Thyroid gland (tissue), 4 donors: ENCODE measurements at regions not wholly inside any gene's neighbourhood (a gene's known extent, or its start where the extent isn't known, plus 50 kb on each side); places are given as distances from the start of the nearest gene placed in this dataset.

ENCODE experiments used
- DNase-seq, 2 donors: peaks; one replicate each; pipeline ENCODE4 v3.0.0-alpha.2; 2019
- H3K27ac ChIP-seq, 3 donors: fragments of 200-600 bp; sonication (generic); 1 replicate in 2 of 3; 2 replicates in 1 of 3; pipeline ENCODE4 v1.5.1; 2016 to 2019; ENCODE audit warnings: mild to moderate bottlenecking in 1 of 3, moderate library complexity in 1 of 3
- H3K27me3 ChIP-seq: fragments of 200-600 bp; sonication (generic); one replicate; pipeline ENCODE4 v1.5.1; 2019
- H3K36me3 ChIP-seq, 2 donors: fragments of 200-600 bp; sonication (generic); one replicate each; pipeline ENCODE4 v1.5.1; 2016 to 2019
- H3K4me1 ChIP-seq, 2 donors: fragments of 200-600 bp; sonication (generic); one replicate each; pipeline ENCODE4 v1.5.1; 2017 to 2019
- H3K4me3 ChIP-seq, 3 donors: fragments of 200-600 bp; sonication (generic); replicated peaks in 1 of 3; 1 replicate in 2 of 3; 2 replicates in 1 of 3; pipeline ENCODE4 v1.5.1; 2016; ENCODE audit warnings: mild to moderate bottlenecking in 1 of 3
- H3K9me3 ChIP-seq: fragments of 200-600 bp; sonication (generic); one replicate; pipeline ENCODE4 v1.5.1; 2017
- POLR2A ChIP-seq, 2 donors: fragments of 450-650 bp; IDR thresholded peaks; one replicate each; pipeline ENCODE4 v1.6.1; 2017; ENCODE audit warnings: antibody characterized with exemption in 2 of 2, mild to moderate bottlenecking in 2 of 2, moderate library complexity in 1 of 2
- WGBS, 2 donors: methylation state at CpG; one replicate each; pipeline ENCODE4 v1.1.5; 2017; 5-methylcytosine and 5-hydroxymethylcytosine counted together
- intact Hi-C: fragments of 100-400 bp; cut with DNase I; formaldehyde crosslinking; loops from one replicate; pipeline ENCODE4 v1.15.1; 2023
- TF ChIP-seq, protein P1 (sequence below), 6 experiments: fragments of 200-600 bp in 3 of 6; fragments of 450-650 bp in 3 of 6; sonication (generic) in 3 of 6; IDR thresholded peaks; one replicate each; pipeline ENCODE4 v1.5.1; 2016 to 2019; ENCODE audit warnings: antibody characterized with exemption in 6 of 6, mild to moderate bottlenecking in 2 of 6, inconsistent platforms in 1 of 6, moderate library complexity in 1 of 6

DNA sequence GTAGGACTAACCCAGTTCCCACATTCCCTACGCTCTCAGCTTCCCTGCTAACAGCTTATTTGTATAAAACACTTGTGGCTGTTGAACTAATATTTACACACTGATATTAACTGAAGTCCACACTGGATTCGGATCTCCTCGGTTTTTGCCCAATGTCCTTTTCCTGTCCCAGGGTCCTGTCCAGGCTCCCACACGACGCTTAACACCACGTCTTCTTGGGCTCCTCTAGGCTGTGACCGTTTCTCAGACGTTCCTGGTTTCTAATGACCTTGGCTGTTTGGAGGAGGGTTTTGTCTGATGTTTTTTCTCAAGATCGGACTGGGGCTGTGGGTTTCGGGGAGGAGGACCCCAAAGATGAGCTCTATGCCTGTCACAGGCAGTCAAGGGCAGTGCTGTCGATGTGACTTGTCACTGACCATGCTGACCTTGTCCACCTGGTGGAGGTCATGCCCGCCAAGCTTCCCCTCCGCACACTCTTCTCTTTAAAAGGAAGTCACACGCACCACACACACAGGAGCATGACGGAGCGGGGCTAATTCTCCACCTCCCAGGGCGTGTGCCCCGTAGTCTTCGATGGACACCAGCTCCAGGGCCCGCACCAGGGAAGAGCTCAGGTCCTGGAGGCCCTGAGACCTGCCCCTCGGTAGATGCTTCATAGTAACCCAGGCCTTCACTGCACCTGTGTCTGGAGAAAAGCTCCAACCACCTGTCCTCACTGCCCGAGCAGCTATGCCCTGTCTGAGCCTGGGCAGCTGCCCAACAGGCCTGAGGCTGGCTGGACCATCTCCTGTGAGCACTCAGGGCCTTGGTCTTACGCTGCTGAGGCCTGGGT is 72.0 kb downstream of the TTLL2 start:
- no peak overlapping the region for H3K27ac ChIP-seq
- no peaks in the 10 kb centered on the region for H3K27me3 ChIP-seq
- H3K36me3 ChIP-seq = no peaks in the 10 kb centered on the region
- H3K9me3 ChIP-seq = no peaks in the 10 kb centered on the region
- DNase-seq = no peak
- peaks cover 0 to 9% of the 10 kb centered on the region in 2 donors for H3K4me1 ChIP-seq
- intact Hi-C loops = no loop called here
- H3K4me3 ChIP-seq = no peak overlapping the region
- TF ChIP-seq, protein P1, sequence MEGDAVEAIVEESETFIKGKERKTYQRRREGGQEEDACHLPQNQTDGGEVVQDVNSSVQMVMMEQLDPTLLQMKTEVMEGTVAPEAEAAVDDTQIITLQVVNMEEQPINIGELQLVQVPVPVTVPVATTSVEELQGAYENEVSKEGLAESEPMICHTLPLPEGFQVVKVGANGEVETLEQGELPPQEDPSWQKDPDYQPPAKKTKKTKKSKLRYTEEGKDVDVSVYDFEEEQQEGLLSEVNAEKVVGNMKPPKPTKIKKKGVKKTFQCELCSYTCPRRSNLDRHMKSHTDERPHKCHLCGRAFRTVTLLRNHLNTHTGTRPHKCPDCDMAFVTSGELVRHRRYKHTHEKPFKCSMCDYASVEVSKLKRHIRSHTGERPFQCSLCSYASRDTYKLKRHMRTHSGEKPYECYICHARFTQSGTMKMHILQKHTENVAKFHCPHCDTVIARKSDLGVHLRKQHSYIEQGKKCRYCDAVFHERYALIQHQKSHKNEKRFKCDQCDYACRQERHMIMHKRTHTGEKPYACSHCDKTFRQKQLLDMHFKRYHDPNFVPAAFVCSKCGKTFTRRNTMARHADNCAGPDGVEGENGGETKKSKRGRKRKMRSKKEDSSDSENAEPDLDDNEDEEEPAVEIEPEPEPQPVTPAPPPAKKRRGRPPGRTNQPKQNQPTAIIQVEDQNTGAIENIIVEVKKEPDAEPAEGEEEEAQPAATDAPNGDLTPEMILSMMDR (IDR thresholded peaks at IDR 0.05) = no peak
- no peak for TF ChIP-seq POLR2A (IDR thresholded peaks at IDR 0.05)
- 88 to 89% methylated on average over 20 of the region's 23 CpGs for WGBS, 2 donors

DNA sequence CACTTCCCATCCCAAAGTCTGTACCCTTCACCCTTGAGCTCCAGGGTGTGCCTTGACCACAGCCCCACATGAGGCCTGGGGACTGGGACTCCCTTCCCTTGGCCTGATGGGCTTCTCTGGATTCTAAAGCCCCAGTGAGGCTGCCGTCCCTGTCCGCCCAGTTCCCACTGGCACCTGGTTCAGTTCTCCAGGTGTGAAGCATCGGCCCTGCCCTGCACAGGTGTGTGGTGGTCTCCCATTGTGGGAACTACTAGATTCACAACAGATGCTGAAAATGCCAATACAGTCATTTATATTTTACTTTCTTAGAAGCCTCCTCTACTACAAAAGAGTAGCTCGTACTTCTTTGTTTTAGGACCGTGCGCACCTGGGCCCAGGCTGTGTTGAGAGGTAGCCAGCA is 72.8 kb downstream of the TTLL2 start:
- 94 to 98% methylated on average over 6 of the region's 6 CpGs for WGBS, 2 donors
- Histone ChIP-seq H3K9me3 (no peaks in the 10 kb centered on the region), H3K27me3 (no peaks in the 10 kb centered on the region), H3K4me1 (peaks cover 0 to 9% of the 10 kb centered on the region in 2 donors), H3K27ac (no peak overlapping the region), H3K4me3 (no peak overlapping the region), H3K36me3 (no peaks in the 10 kb centered on the region)
- DNase-seq = no peak
- intact Hi-C loops = no loop called here
- TF ChIP-seq, protein P1 (IDR thresholded peaks at IDR 0.05) = no peak
- TF ChIP-seq POLR2A (IDR thresholded peaks at IDR 0.05) = no peak

DNA sequence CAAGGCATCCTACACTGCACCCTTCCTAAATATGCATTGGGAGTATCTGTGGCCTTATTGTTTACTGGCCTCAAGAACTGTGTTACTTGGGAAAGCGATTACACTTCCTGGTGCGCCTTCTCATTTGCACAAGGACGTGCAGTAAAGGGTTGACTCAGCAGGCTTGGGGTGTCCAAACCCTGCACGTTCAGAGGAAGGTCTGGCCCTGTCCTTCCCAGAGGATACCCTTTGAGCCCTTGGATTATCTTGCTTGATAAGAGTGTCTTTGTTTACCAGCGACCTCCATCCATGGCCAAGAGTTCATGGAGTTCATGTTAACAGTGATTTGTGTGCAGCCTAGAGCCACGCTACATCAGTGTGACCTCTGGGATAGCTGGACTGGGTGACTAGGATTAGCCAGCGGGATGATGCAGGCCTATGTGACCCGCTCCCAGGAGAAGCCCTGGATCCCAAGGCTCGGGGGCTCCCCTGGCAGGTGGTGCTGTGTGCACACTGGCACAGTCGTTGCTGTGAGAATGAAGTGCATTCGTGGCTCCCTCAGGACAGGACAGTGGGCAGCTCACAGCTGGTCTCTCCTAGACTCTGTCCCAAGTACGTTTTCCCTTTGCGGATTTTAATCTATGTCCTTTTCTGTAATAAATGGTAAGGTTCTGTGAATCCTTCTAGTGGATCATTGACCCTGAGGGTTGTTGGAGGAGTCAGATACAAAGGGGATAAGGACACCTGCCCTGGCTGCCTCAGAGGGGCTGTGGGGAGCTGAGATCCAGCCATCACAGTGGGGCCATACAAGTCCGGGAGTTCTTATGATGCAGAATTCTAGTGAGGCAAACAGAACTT is 73.5 kb downstream of the TTLL2 start:
- intact Hi-C loops = no loop called here
- 86 to 91% methylated on average over 13 of the region's 14 CpGs for WGBS, 2 donors
- H3K9me3 ChIP-seq = no peaks in the 10 kb centered on the region
- no peaks in the 10 kb centered on the region for H3K27me3 ChIP-seq
- H3K36me3 ChIP-seq = no peaks in the 10 kb centered on the region
- TF ChIP-seq, protein P1 (IDR thresholded peaks at IDR 0.05) = no peak
- no peak for TF ChIP-seq POLR2A (IDR thresholded peaks at IDR 0.05)
- H3K4me3 ChIP-seq = no peak overlapping the region
- H3K27ac ChIP-seq = no peak overlapping the region
- no peak for DNase-seq
- H3K4me1 ChIP-seq = peaks cover 0 to 9% of the 10 kb centered on the region in 2 donors

DNA sequence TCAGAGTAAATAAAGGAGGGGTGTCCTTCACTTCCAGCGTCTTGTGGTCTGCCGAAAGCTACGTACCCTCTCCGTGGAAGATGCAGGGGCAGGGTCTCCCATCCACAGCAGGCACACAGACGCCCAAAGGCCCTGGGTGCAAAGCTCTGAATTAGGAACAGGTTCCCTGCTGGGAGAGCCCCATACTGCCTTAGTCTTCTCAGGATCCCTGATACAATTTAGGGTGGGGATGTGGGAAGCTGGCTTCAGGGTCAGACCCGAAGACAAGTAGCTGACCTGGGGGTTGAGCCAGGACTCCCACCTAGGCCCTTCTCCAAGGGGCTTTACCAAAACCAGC is 74.1 kb downstream of the TTLL2 start:
- DNase-seq = no peak
- Histone ChIP-seq H3K4me3 (no peak overlapping the region), H3K9me3 (no peaks in the 10 kb centered on the region), H3K27ac (no peak overlapping the region), H3K36me3 (no peaks in the 10 kb centered on the region), H3K4me1 (peaks cover 0 to 9% of the 10 kb centered on the region in 2 donors), H3K27me3 (no peaks in the 10 kb centered on the region)
- WGBS, 2 donors = 91% methylated on average over 6 of the region's 6 CpGs
- intact Hi-C loops = no loop called here
- TF ChIP-seq, protein P1 (IDR thresholded peaks at IDR 0.05) = no peak
- TF ChIP-seq POLR2A (IDR thresholded peaks at IDR 0.05) = no peak

DNA sequence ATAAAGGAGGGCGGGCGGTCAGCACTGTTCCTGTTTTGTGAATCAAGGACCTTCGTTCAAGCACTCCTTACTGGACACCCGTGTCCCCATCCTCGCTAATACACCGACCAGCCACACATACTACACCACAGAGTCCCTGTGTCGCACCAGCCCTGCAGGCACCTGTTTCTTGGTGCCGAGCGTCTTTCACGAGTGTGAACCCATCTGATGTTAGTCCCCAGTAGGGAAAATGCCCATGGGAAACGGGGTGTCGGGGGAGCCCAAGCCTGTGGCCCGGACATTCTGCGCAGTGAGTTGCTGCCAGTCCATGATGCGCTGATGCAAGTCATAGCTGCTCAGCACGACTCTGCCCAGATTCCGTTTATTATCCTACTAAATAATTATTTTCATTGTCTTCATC is 74.7 kb downstream of the TTLL2 start:
- no peak for DNase-seq
- H3K27me3 ChIP-seq = no peaks in the 10 kb centered on the region
- H3K4me3 ChIP-seq = no peak overlapping the region
- intact Hi-C loops = no loop called here
- no peaks in the 10 kb centered on the region for H3K9me3 ChIP-seq
- 92 to 93% methylated on average over 17 of the region's 17 CpGs for WGBS, 2 donors
- TF ChIP-seq, protein P1 (IDR thresholded peaks at IDR 0.05) = no peak
- no peak for TF ChIP-seq POLR2A (IDR thresholded peaks at IDR 0.05)
- no peak overlapping the region for H3K27ac ChIP-seq
- peaks cover 0 to 9% of the 10 kb centered on the region in 2 donors for H3K4me1 ChIP-seq
- no peaks in the 10 kb centered on the region for H3K36me3 ChIP-seq
